SK-N-SH (cell line): ENCODE measurements at regions not wholly inside any gene's neighbourhood (a gene's known extent, or its start where the extent isn't known, plus 50 kb on each side); places are given as distances from the start of the nearest gene placed in this dataset.

ENCODE experiments used
- CTCF ChIA-PET: fragments of 300-600, 350-600 bp; formaldehyde crosslinking; extraction: SDS; loops from one replicate; lab custom pipeline; 2021; lab: Yijun Ruan, JAX
- POLR2A ChIA-PET: fragments of 350-600 bp; sonication (Branson Sonifier 250); formaldehyde crosslinking; extraction: SDS; loops from one replicate; lab custom pipeline; 2020; ENCODE audit warnings: antibody characterized with exemption, inconsistent platforms; lab: Yijun Ruan, JAX
- DNase-seq: peaks from one replicate; pipeline ENCODE4 v3.0.0; 2012
- H2AFZ ChIP-seq: fragments of 200-600 bp; sonication (generic); 2 replicates; pipeline ENCODE4 v1.8.1; 2016; ENCODE audit warnings: antibody characterized with exemption, mild to moderate bottlenecking, low read depth
- H3F3A ChIP-seq: fragments of 200-600 bp; sonication (generic); replicated peaks from 2 replicates; pipeline ENCODE3; 2016; ENCODE audit warnings: antibody characterized with exemption, mild to moderate bottlenecking; ENCODE audit not compliant: insufficient read depth
- H3K27ac ChIP-seq, 2 experiments: fragments of 200-500 bp in 1 of 2; fragments of 200-600 bp in 1 of 2; sonication (Bioruptor generic) in 1 of 2; sonication (generic), shearing (Covaris generic) in 1 of 2; 2 replicates each; pipeline versions ENCODE4 v1.5.1 to v1.6.1; 2014 to 2016; ENCODE audit warnings: low read depth in 2 of 2, inconsistent platforms in 1 of 2, low read length in 1 of 2, mild to moderate bottlenecking in 1 of 2, mixed read lengths in 1 of 2
- H3K27me3 ChIP-seq: fragments of 200-600 bp; sonication (generic), shearing (Covaris generic); 2 replicates; pipeline ENCODE4 v1.6.1; 2016; ENCODE audit warnings: mixed run types; ENCODE audit not compliant: insufficient read depth
- H3K36me3 ChIP-seq, 2 experiments: fragments of 200-500 bp in 1 of 2; fragments of 200-600 bp in 1 of 2; sonication (Bioruptor generic) in 1 of 2; sonication (generic) in 1 of 2; replicated peaks in 1 of 2; 2 replicates each; pipeline versions ENCODE3 to v1.5.1; 2014 to 2016; ENCODE audit warnings: low read length in 1 of 2, mild to moderate bottlenecking in 1 of 2; ENCODE audit not compliant: insufficient read depth in 2 of 2, control insufficient read depth in 1 of 2
- H3K4me1 ChIP-seq, 2 experiments: fragments of 200-500 bp in 1 of 2; fragments of 200-600 bp in 1 of 2; sonication (Bioruptor generic) in 1 of 2; sonication (generic), shearing (Covaris generic) in 1 of 2; 2 replicates each; pipeline versions ENCODE4 v1.5.1 to v1.6.1; 2014 to 2016; ENCODE audit warnings: low read depth in 1 of 2, low read length in 1 of 2, mixed run types in 1 of 2; ENCODE audit not compliant: insufficient read depth in 2 of 2, control insufficient read depth in 1 of 2
- H3K4me2 ChIP-seq: fragments of 200-600 bp; sonication (generic), shearing (Covaris generic); 2 replicates; pipeline ENCODE4 v1.6.1; 2017; ENCODE audit warnings: mixed run types
- H3K4me3 ChIP-seq, 2 experiments: fragments of 200-500 bp in 1 of 2; fragments of 200-600 bp in 1 of 2; sonication (Bioruptor generic) in 1 of 2; sonication (generic), shearing (Covaris generic) in 1 of 2; 2 replicates each; pipeline versions ENCODE4 v1.5.1 to v1.8.1; 2014 to 2016; ENCODE audit warnings: low read depth in 2 of 2, inconsistent platforms in 1 of 2, low read length in 1 of 2, mild to moderate bottlenecking in 1 of 2, mixed read lengths in 1 of 2, moderate library complexity in 1 of 2
- H3K79me2 ChIP-seq: fragments of 200-600 bp; sonication (generic); 2 replicates; pipeline ENCODE4 v1.8.1; 2017; ENCODE audit warnings: mild to moderate bottlenecking; ENCODE audit not compliant: insufficient read depth
- H3K9ac ChIP-seq: fragments of 200-600 bp; sonication (generic); 2 replicates; pipeline ENCODE4 v1.6.1; 2017; ENCODE audit warnings: mixed run types
- H3K9me2 ChIP-seq: fragments of 200-600 bp; sonication (generic); 2 replicates; pipeline ENCODE4 v1.6.1; 2017; ENCODE audit warnings: mixed run types
- H3K9me3 ChIP-seq: fragments of 200-600 bp; sonication (generic); 2 replicates; pipeline ENCODE4 v1.6.1; 2017; ENCODE audit warnings: mixed run types, mild to moderate bottlenecking, moderate library complexity
- H4K20me1 ChIP-seq: fragments of 200-600 bp; sonication (generic); 2 replicates; pipeline ENCODE4 v1.6.1; 2017; ENCODE audit warnings: mild to moderate bottlenecking, mixed run types; ENCODE audit not compliant: insufficient read depth
- CTCF ChIP-seq: fragments of 200-600 bp; sonication (generic); IDR thresholded peaks from 2 replicates; pipeline ENCODE4 v1.6.1; 2017; ENCODE audit warnings: antibody characterized with exemption, mild to moderate bottlenecking, moderate library complexity
- ELF1 ChIP-seq: IDR thresholded peaks from 2 replicates; pipeline ENCODE4 v1.4.0; 2012
- EP300 ChIP-seq, 2 experiments: IDR thresholded peaks; 2 replicates each; pipeline versions ENCODE4 v1.4.0 to v1.6.1; 2012; ENCODE audit warnings: borderline replicate concordance in 1 of 2, low read depth in 1 of 2, low read length in 1 of 2
- EZH2phosphoT487 ChIP-seq: fragments of 200-600 bp; sonication (generic); IDR thresholded peaks from 2 replicates; pipeline ENCODE4 v1.6.1; 2017; ENCODE audit warnings: low read depth, mixed run types, mild to moderate bottlenecking, antibody characterized with exemption, moderate library complexity, borderline replicate concordance
- FOSL2 ChIP-seq: IDR thresholded peaks from 2 replicates; pipeline ENCODE4 v1.4.0; 2012; ENCODE audit warnings: low read depth, mild to moderate bottlenecking, moderate library complexity, borderline replicate concordance
- FOXM1 ChIP-seq: IDR thresholded peaks from 2 replicates; pipeline ENCODE4 v1.4.0; 2012; ENCODE audit warnings: low read depth, mild to moderate bottlenecking
- GABPA ChIP-seq: IDR thresholded peaks from 2 replicates; pipeline ENCODE4 v1.4.0; 2012; ENCODE audit warnings: low read depth, mild to moderate bottlenecking
- GATA2 ChIP-seq: sonication (generic); formaldehyde crosslinking; IDR thresholded peaks from 2 replicates; pipeline ENCODE4 v1.5.0; 2020; ENCODE audit warnings: mild to moderate bottlenecking, missing genetic modification reagents
- JUND ChIP-seq: IDR thresholded peaks from 2 replicates; pipeline ENCODE4 v1.4.0; 2012
- NFIC ChIP-seq: IDR thresholded peaks from 2 replicates; pipeline ENCODE4 v1.4.0; 2012; ENCODE audit warnings: borderline replicate concordance
- NRF1 ChIP-seq: IDR thresholded peaks from 2 replicates; pipeline ENCODE4 v1.6.1; 2012; ENCODE audit warnings: low read depth, mild to moderate bottlenecking, low read length
- RAD21 ChIP-seq: IDR thresholded peaks from 2 replicates; pipeline ENCODE4 v1.6.1; 2012; ENCODE audit warnings: mild to moderate bottlenecking, low read length
- RCOR1 ChIP-seq: fragments of 150-350 bp; IDR thresholded peaks from 2 replicates; pipeline ENCODE4 v1.6.1; 2017; ENCODE audit warnings: antibody characterized with exemption, low read length
- REST ChIP-seq: IDR thresholded peaks from 2 replicates; pipeline ENCODE4 v1.6.1; 2012; ENCODE audit warnings: mild to moderate bottlenecking, low read depth, low read length, moderate library complexity
- RFX5 ChIP-seq: IDR thresholded peaks from 2 replicates; pipeline ENCODE4 v1.6.1; 2012; ENCODE audit warnings: mild to moderate bottlenecking, improper control_type of control experiment, low read length
- SIN3A ChIP-seq: IDR thresholded peaks from 2 replicates; pipeline ENCODE4 v1.6.1; 2012; ENCODE audit warnings: low read depth, mild to moderate bottlenecking, low read length, moderate library complexity, borderline replicate concordance
- SMC3 ChIP-seq: IDR thresholded peaks from 2 replicates; pipeline ENCODE4 v1.6.1; 2012; ENCODE audit warnings: low read depth, low read length, improper control_type of control experiment
- TCF12 ChIP-seq: IDR thresholded peaks from 2 replicates; pipeline ENCODE4 v1.4.0; 2012
- TEAD4 ChIP-seq: IDR thresholded peaks from 2 replicates; pipeline ENCODE4 v1.4.0; 2012; ENCODE audit warnings: mild to moderate bottlenecking, borderline replicate concordance; ENCODE audit not compliant: insufficient read depth
- YY1 ChIP-seq: IDR thresholded peaks from 2 replicates; pipeline ENCODE4 v1.4.0; 2012; ENCODE audit warnings: low read depth, mild to moderate bottlenecking
- WGBS: methylation state at CpG from one replicate; pipeline ENCODE4 v1.1.6; 2017; ENCODE audit warnings: low lambda C conversion rate; 5-methylcytosine and 5-hydroxymethylcytosine counted together
- TF ChIP-seq, protein P1 (sequence below): fragments of 150-350 bp; IDR thresholded peaks from 2 replicates; pipeline ENCODE4 v1.6.1; 2016; ENCODE audit warnings: mild to moderate bottlenecking, low read depth, low read length
- TF ChIP-seq, protein P2 (sequence below): IDR thresholded peaks from 2 replicates; pipeline ENCODE4 v1.4.0; 2012; ENCODE audit warnings: low read depth

DNA sequence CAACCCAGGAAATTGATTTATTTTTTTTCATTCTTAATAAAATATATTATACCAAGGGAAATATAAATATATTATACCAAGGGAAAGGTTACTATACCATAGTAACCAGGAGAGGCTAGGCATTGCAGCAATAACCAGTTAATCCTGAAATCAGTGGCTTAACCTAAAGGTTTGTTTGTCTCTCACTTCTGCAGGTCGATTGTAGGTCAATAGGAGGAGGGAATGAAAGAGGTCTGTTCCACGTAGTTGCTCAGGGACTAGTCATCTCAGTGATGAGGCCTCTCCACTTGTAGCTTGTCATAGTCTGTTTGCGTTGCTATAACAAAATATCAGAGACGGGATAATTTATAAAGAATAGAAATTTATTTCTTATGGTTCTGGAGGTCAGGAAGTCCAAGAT is 168.0 kb downstream of the GJA1 start:
- Histone ChIP-seq H3K4me1 (peaks cover 0 to 15% of the 10 kb centered on the region in 2 experiments; a peak in 2 of 4 replicates), H4K20me1 (no peaks in the 10 kb centered on the region), H3K27ac (no peak overlapping the region), H2AFZ (no peak overlapping the region), H3K9me3 (no peaks in the 10 kb centered on the region), H3K36me3 (no peaks in the 10 kb centered on the region), H3K9me2 (no peaks in the 10 kb centered on the region), H3K79me2 (no peaks in the 10 kb centered on the region), H3K4me3 (no peak overlapping the region), H3K4me2 (no peak overlapping the region), H3K9ac (no peak overlapping the region), H3F3A (no peaks in the 10 kb centered on the region), H3K27me3 (no peaks in the 10 kb centered on the region)
- DNase-seq, result no peak
- no peak for TF ChIP-seq CTCF
- TF ChIP-seq, protein P1, sequence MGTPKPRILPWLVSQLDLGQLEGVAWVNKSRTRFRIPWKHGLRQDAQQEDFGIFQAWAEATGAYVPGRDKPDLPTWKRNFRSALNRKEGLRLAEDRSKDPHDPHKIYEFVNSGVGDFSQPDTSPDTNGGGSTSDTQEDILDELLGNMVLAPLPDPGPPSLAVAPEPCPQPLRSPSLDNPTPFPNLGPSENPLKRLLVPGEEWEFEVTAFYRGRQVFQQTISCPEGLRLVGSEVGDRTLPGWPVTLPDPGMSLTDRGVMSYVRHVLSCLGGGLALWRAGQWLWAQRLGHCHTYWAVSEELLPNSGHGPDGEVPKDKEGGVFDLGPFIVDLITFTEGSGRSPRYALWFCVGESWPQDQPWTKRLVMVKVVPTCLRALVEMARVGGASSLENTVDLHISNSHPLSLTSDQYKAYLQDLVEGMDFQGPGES, result no peak
- no peak for TF ChIP-seq EZH2phosphoT487
- TF ChIP-seq NRF1, result no peak
- TF ChIP-seq TCF12, result no peak
- no peak for TF ChIP-seq JUND
- TF ChIP-seq GABPA, result no peak
- TF ChIP-seq ELF1, result no peak
- no peak for TF ChIP-seq RCOR1
- TF ChIP-seq, protein P2, sequence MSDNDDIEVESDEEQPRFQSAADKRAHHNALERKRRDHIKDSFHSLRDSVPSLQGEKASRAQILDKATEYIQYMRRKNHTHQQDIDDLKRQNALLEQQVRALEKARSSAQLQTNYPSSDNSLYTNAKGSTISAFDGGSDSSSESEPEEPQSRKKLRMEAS, result no peak
- TF ChIP-seq NFIC, result no peak
- TF ChIP-seq YY1, result no peak
- TF ChIP-seq FOSL2, result no peak
- no peak for TF ChIP-seq RAD21
- TF ChIP-seq RFX5, result no peak
- TF ChIP-seq EP300 (IDR thresholded peaks at IDR 0.05; ENCODE audit: borderline replicate concordance in 1 of 2, low read depth in 1 of 2, low read length in 1 of 2), result no peak
- TF ChIP-seq TEAD4, result no peak
- TF ChIP-seq SMC3, result no peak
- ChIA-PET CTCF (interaction anchor here (0.9 kb wide), 1 partner anchor 165 kb away, joined by 3 read pairs; no protein-coding TSS in a partner anchor), POLR2A (no interaction called here)
- WGBS, result 74% methylated on average over 4 of the region's 4 CpGs

DNA sequence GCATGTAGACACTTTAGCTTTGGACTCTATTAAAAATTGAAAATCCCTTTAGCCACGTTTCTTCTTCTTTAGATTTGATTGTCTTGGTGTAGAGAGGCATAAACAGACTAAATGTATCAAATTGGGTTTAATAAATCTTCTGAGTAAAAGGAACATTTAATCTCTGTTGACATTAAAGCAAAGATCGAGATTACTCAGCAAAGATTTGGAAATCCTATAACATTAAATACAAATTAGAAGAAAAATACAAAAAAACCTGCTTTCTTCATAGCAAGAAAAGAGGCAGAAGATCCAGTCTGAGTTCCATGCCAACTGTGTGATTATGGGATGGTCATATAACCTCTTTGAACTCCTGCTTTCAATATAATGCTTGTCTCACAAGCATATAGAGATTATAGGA is 172.3 kb downstream of the GJA1 start:
- H3K9me3 ChIP-seq, result no peaks in the 10 kb centered on the region
- H3K4me1 ChIP-seq, result no peaks in the 10 kb centered on the region
- H2AFZ ChIP-seq, result no peak overlapping the region
- no peaks in the 10 kb centered on the region for H3F3A ChIP-seq
- H3K27ac ChIP-seq, result no peak overlapping the region
- H3K9ac ChIP-seq, result no peak overlapping the region
- WGBS, result 62% methylated on average over 2 of the region's 2 CpGs
- TF ChIP-seq YY1 (no peak), SMC3 (no peak), SIN3A (no peak), EZH2phosphoT487 (no peak), REST (no peak), FOXM1 (no peak), GATA2 (CRISPR knock-in tag) (no peak)
- ChIA-PET POLR2A (no interaction called here), CTCF (no interaction called here)
- H3K4me2 ChIP-seq, result no peak overlapping the region
- H3K9me2 ChIP-seq, result peaks cover 2% of the 10 kb centered on the region; the same call in 1 of the 2 replicates
- DNase-seq, result no peak
- H4K20me1 ChIP-seq, result no peaks in the 10 kb centered on the region
- no peak overlapping the region for H3K4me3 ChIP-seq
- H3K27me3 ChIP-seq, result no peaks in the 10 kb centered on the region
- no peaks in the 10 kb centered on the region for H3K79me2 ChIP-seq
- H3K36me3 ChIP-seq, result no peaks in the 10 kb centered on the region
